ENCODE measurements at regions not wholly inside any gene's neighbourhood (a gene's known extent, or its start where the extent isn't known, plus 50 kb on each side); places are given as distances from the start of the nearest gene placed in this dataset.

DNA sequence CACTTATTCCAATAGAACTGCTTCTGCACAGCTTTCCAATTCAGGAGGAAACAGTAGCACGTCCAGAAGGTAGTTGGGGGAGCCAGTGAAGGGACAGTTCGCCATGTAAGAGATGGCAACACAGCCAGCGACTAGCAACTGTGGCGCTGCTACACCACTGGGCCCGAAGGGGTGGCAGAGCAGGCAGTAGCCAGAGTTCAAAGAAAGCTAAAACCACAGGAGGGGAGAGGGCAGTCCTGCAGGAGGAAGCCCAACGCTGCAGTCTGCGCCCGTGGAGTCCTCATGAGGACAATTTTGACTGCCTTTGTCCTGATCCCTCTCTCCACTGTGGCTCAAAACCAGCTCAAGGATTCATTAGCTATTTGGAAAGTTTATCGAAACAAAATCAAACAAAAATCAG, 591.2 kb downstream of the VRK1 start:
- H3K4me2 ChIP-seq (ENCODE audit: insufficient read depth, low read length): no peak overlapping the region
- FAIRE-seq (no peak), DNase-seq (ENCODE audit: low read depth, low spot score) (no peak)
- H3K4me3 ChIP-seq (replicated peaks in 1 of 3; ENCODE audit: insufficient read depth in 1 of 3, low read depth in 1 of 3, low read length in 3 of 3): no peak overlapping the region
- no peaks in the 10 kb centered on the region for H3K36me3 ChIP-seq (ENCODE audit: control insufficient read depth in 2 of 2, extremely low read depth in 1 of 2, insufficient read depth in 2 of 2, low read length in 2 of 2)
- intact Hi-C loops (cut with micrococcal nuclease): no loop called here
- H3K27ac ChIP-seq (ENCODE audit: insufficient read depth, low read depth, low read length): no peak overlapping the region
- CTCF ChIA-PET: no interaction called here
- H3K9me3 ChIP-seq (replicated peaks; ENCODE audit: control insufficient read depth, insufficient read depth, low read length): peaks cover 2% of the 10 kb centered on the region
- no peaks in the 10 kb centered on the region for H4K20me1 ChIP-seq (replicated peaks; ENCODE audit: control insufficient read depth, extremely low read depth, insufficient read depth, low read length)
- H3K9ac ChIP-seq (replicated peaks; ENCODE audit: extremely low read depth, insufficient read depth, low read length): no peak overlapping the region
- POLR2A ChIA-PET: no interaction called here
- TF ChIP-seq FOS (IDR thresholded peaks at IDR 0.05; ENCODE audit: borderline replicate concordance, insufficient read depth, low read length) (no peak), JUN (IDR thresholded peaks at IDR 0.05; ENCODE audit: borderline replicate concordance, insufficient read depth, insufficient read length, low read depth) (no peak), EZH2 (IDR thresholded peaks at IDR 0.05; ENCODE audit: borderline replicate concordance, low read depth, low read length, severe bottlenecking) (no peak), GATA2 (IDR thresholded peaks at IDR 0.05; ENCODE audit: insufficient read depth, insufficient read length, low read depth, low read length) (no peak)
- no peaks in the 10 kb centered on the region for H3K9me1 ChIP-seq (replicated peaks; ENCODE audit: control insufficient read depth, extremely low read depth, insufficient read depth, low read length)
- H3K4me1 ChIP-seq (ENCODE audit: control insufficient read depth, extremely low read depth, insufficient read depth, low read length): no peaks in the 10 kb centered on the region
- no peak overlapping the region for H2AFZ ChIP-seq (ENCODE audit: low read depth, low read length)
- dilution Hi-C loops (cut with MboI; ENCODE audit: extremely low pct_ligation_motif_present, low sequenced_read_pairs): no loop called here
- BruUV-seq (replicated peaks): no TSS peak
- H3K27me3 ChIP-seq (ENCODE audit: control insufficient read depth in 2 of 2, insufficient read depth in 2 of 2, low read length in 2 of 2): no peaks in the 10 kb centered on the region
- H3K79me2 ChIP-seq (ENCODE audit: control insufficient read depth, insufficient read depth, low read length): no peaks in the 10 kb centered on the region

DNA sequence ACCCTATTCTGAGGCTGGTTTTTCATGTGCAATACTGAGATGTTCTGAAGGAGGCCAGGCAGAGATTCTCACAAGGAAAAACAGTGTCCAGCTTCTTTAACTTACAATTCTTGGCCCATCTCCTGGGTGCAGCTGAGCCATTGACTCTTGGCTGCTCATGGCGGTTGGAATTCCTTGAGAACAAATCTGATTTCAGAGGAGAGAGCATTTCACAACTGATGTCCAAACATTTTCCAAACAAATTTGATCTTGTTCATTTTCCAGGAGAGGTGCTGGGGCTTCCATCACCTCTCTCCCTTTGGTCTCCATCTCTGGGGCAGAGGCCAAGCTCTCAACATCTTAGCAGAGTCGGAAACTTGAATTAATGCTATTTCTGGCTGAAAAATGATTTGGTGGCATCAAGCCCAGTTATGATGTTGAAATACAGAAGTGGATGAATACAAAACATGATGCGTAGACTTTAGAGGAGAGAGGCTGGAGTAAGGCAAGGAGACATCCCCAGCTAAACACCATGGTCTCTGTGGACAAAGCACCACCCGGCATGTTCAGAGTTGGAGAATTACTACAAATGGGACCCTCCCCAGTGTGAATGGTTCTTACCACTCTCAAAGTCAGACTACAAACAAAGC, 593.0 kb downstream of the VRK1 start:
- Histone ChIP-seq H3K27ac (ENCODE audit: insufficient read depth, low read depth, low read length) (no peak overlapping the region), H3K9ac (replicated peaks; ENCODE audit: extremely low read depth, insufficient read depth, low read length) (no peak overlapping the region), H2AFZ (ENCODE audit: low read depth, low read length) (no peak overlapping the region), H3K27me3 (ENCODE audit: control insufficient read depth in 2 of 2, insufficient read depth in 2 of 2, low read length in 2 of 2) (no peaks in the 10 kb centered on the region), H3K9me3 (replicated peaks; ENCODE audit: control insufficient read depth, insufficient read depth, low read length) (peaks cover 2% of the 10 kb centered on the region), H3K9me1 (replicated peaks; ENCODE audit: control insufficient read depth, extremely low read depth, insufficient read depth, low read length) (no peaks in the 10 kb centered on the region), H3K4me1 (ENCODE audit: control insufficient read depth, extremely low read depth, insufficient read depth, low read length) (no peaks in the 10 kb centered on the region), H3K79me2 (ENCODE audit: control insufficient read depth, insufficient read depth, low read length) (no peaks in the 10 kb centered on the region), H3K4me2 (ENCODE audit: insufficient read depth, low read length) (no peak overlapping the region), H3K36me3 (ENCODE audit: control insufficient read depth in 2 of 2, extremely low read depth in 1 of 2, insufficient read depth in 2 of 2, low read length in 2 of 2) (no peaks in the 10 kb centered on the region), H3K4me3 (replicated peaks in 1 of 3; ENCODE audit: insufficient read depth in 1 of 3, low read depth in 1 of 3, low read length in 3 of 3) (no peak overlapping the region), H4K20me1 (replicated peaks; ENCODE audit: control insufficient read depth, extremely low read depth, insufficient read depth, low read length) (no peaks in the 10 kb centered on the region)
- POLR2A ChIA-PET: no interaction called here
- BruUV-seq (replicated peaks): no TSS peak
- CTCF ChIA-PET: no interaction called here
- no peak for DNase-seq (ENCODE audit: low read depth, low spot score)
- dilution Hi-C loops (cut with MboI; ENCODE audit: extremely low pct_ligation_motif_present, low sequenced_read_pairs) (no loop called here), intact Hi-C loops (cut with micrococcal nuclease) (no loop called here)
- no peak for TF ChIP-seq FOS (IDR thresholded peaks at IDR 0.05; ENCODE audit: borderline replicate concordance, insufficient read depth, low read length)
- TF ChIP-seq, protein P1, sequence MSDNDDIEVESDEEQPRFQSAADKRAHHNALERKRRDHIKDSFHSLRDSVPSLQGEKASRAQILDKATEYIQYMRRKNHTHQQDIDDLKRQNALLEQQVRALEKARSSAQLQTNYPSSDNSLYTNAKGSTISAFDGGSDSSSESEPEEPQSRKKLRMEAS (IDR thresholded peaks at IDR 0.05; ENCODE audit: insufficient read depth, insufficient read length): no peak
- TF ChIP-seq GATA2 (IDR thresholded peaks at IDR 0.05; ENCODE audit: insufficient read depth, insufficient read length, low read depth, low read length): no peak
- TF ChIP-seq, protein P2, sequence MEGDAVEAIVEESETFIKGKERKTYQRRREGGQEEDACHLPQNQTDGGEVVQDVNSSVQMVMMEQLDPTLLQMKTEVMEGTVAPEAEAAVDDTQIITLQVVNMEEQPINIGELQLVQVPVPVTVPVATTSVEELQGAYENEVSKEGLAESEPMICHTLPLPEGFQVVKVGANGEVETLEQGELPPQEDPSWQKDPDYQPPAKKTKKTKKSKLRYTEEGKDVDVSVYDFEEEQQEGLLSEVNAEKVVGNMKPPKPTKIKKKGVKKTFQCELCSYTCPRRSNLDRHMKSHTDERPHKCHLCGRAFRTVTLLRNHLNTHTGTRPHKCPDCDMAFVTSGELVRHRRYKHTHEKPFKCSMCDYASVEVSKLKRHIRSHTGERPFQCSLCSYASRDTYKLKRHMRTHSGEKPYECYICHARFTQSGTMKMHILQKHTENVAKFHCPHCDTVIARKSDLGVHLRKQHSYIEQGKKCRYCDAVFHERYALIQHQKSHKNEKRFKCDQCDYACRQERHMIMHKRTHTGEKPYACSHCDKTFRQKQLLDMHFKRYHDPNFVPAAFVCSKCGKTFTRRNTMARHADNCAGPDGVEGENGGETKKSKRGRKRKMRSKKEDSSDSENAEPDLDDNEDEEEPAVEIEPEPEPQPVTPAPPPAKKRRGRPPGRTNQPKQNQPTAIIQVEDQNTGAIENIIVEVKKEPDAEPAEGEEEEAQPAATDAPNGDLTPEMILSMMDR (IDR thresholded peaks at IDR 0.05; ENCODE audit: extremely low read depth in 1 of 2, insufficient read depth in 1 of 2, low read depth in 1 of 2, low read length in 2 of 2): no peak
- TF ChIP-seq EZH2 (IDR thresholded peaks at IDR 0.05; ENCODE audit: borderline replicate concordance, low read depth, low read length, severe bottlenecking): no peak
- no peak for TF ChIP-seq JUN (IDR thresholded peaks at IDR 0.05; ENCODE audit: borderline replicate concordance, insufficient read depth, insufficient read length, low read depth)
- TF ChIP-seq MYC (IDR thresholded peaks at IDR 0.05; ENCODE audit: low read depth, low read length): no peak
- TF ChIP-seq POLR2AphosphoS5 (IDR thresholded peaks at IDR 0.05; ENCODE audit: insufficient read depth, low read depth, low read length): no peak
- TF ChIP-seq POLR2A (IDR thresholded peaks at IDR 0.05; ENCODE audit: low read depth, low read length): no peak
- FAIRE-seq: no peak
